GM12872 (cell line): ENCODE measurements at regions not wholly inside any gene's neighbourhood (a gene's known extent, or its start where the extent isn't known, plus 50 kb on each side); places are given as distances from the start of the nearest gene placed in this dataset.

Experiments
- TF ChIP-seq, protein P1 (sequence below): IDR thresholded peaks from 3 replicates; pipeline ENCODE4 v1.5.1; 2011; ENCODE audit warnings: low read depth, mild to moderate bottlenecking, low read length, moderate library complexity; ENCODE audit not compliant: insufficient read depth

DNA sequence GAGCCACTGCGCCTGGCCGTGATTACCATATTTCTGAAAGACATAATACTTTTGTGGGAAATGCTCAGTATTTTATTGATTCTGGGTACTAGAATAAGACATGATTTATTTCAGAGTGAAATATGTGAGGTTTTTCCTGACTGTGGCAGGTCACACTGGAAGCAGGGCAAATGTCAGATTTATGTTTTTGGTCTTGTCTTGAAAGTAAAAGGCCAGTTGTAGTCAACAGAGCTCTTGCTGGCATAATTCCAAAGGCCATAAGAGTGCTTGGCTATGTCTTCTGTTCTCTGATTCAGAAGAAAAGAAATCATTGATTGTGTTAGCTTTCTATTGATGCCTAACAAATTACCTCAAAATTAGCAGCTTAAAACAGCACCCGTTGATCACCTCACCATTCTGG lies 176.4 kb downstream of the TJP1 start:
- TF ChIP-seq, protein P1, sequence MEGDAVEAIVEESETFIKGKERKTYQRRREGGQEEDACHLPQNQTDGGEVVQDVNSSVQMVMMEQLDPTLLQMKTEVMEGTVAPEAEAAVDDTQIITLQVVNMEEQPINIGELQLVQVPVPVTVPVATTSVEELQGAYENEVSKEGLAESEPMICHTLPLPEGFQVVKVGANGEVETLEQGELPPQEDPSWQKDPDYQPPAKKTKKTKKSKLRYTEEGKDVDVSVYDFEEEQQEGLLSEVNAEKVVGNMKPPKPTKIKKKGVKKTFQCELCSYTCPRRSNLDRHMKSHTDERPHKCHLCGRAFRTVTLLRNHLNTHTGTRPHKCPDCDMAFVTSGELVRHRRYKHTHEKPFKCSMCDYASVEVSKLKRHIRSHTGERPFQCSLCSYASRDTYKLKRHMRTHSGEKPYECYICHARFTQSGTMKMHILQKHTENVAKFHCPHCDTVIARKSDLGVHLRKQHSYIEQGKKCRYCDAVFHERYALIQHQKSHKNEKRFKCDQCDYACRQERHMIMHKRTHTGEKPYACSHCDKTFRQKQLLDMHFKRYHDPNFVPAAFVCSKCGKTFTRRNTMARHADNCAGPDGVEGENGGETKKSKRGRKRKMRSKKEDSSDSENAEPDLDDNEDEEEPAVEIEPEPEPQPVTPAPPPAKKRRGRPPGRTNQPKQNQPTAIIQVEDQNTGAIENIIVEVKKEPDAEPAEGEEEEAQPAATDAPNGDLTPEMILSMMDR, result no peak

DNA sequence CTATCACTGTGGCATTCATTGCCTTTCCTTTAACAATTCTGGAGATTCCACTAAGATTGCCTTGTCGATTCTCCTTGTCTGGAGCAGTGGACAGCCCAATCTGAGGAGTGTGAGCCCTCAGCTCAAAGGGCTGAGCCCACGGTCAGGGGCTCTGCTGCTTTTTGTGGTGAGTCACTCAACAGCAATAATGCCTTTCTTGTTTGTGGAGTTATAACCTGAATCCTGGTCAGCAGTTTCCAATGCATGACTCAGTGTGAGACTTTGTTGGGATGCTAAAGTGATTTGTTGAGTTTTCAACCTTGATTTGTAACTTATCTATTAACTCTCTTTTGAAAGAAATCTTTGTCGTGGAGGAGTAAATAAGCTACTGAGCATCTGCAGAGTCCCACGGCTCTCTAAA lies 183.5 kb downstream of the TJP1 start:
- TF ChIP-seq, protein P1, result no peak

DNA sequence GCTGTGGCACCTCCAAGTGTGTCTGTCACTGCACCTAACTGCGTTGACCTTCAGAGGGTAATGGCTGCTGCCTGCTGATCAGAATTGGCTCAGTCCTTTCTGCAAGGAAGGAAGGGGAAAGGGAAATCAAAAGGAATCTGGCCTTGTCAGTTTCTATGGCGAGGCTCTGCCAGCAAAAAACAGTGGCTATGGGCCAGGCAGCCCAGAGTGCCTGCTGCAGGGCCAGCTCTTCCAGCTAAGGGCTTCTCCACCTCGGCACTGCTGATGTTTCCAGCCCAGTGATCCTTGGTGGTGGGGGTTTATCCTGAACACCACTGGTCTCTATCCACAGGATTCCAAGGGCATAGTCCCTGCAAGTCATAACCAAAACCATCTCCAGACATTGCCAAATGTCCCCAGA lies 184.3 kb downstream of the TJP1 start:
- TF ChIP-seq, protein P1, result no peak

DNA sequence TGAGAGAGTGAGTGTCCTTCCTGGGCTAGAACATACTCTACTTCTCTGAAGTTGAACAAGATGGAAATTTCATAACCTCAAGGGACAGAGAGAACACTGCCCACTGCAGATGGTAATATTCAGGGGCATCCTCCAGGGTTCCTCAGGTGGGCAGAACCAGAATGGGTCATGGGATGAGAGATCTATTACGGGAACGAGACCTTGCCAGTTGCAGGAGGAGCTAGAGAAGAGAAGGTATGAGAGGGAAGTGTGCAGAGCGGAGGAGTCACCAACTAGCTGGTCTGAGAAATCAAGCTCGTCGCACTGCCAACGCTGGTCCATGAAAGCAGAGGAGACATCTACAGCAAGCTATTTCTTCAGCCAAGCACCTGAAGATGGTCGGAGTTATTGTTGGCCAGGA lies 184.7 kb downstream of the TJP1 start:
- TF ChIP-seq, protein P1, result no peak

DNA sequence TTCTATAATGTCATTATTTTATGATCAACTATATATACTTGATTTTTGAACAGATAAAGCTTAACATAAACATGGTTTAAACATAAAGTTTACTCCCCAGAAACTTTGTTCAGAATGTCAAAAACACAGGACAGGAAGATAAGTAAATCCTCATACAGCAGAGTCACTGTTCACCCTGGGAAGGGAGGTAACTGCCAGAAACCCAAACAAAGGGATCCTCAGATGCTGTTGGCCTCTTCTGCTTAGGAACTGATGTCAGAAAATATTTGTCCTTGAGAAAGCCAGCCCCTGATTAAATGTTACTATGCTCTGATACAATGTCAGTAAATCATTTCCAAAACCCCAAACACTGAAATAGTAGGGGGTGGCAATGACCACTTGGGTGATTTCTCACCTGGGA lies 185.3 kb downstream of the TJP1 start:
- TF ChIP-seq, protein P1, result no peak

DNA sequence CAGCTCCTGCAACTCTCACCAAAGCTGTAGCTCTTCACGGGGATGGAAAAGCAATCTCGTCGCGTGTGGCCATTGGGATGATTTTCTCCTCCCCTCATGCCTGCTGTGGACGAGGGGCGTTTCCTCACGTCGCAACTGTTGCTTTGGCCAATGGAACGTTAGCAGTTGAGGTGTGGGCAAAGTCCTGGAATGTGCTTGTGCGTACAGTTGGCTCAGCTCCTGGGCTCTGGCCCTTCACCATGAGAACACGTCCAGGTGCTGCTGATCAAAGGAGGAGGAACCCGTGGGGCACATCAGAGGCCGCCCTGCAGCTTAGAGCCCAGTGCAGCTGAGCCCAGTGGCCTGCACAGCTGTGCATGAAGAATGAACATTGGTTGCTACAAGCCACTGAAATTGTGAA lies 186.1 kb downstream of the TJP1 start:
- TF ChIP-seq, protein P1, result no peak

DNA sequence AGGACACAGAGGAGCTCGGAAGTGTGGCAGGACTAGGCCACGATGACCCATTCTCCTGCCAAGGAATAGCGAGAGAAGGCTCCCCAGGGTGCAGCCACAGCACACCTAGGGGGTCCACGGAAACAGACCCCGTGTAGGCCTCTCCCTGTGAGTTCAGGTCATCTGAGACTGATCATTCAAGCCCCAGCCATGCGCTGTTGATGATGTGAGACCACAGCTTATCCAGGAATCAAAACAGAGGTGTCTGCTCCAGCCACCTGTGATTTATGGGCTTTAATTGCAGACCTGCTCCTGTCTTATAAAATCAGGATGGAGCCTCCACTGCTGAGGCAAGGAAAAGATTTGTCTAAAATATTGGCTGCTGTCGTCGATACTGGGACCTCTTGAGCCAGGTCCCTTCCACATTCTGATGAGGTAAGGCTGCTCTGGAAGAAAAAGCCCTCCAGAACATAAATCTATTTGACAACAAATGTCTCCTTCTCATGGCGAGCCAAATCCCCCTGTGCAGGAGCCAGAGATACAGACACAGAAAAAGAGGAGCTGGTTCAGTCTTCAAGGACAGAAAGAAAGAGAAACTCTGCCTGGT lies 186.7 kb downstream of the TJP1 start:
- TF ChIP-seq, protein P1, result no peak
